Limb (tissue), 2 donors: ENCODE measurements at regions not wholly inside any gene's neighbourhood (a gene's known extent, or its start where the extent isn't known, plus 50 kb on each side); places are given as distances from the start of the nearest gene placed in this dataset.
"Not testable (repeated sequence)": the region's sequence is repeated elsewhere in the genome, so short reads cannot be mapped to it uniquely, and the experiment has no call there.

Experiments
- DNase-seq, 2 donors: peaks; one replicate each; pipeline ENCODE4 v3.0.0-alpha.2; 2016; ENCODE audit errors: extremely low spot score in 2 of 2

DNA sequence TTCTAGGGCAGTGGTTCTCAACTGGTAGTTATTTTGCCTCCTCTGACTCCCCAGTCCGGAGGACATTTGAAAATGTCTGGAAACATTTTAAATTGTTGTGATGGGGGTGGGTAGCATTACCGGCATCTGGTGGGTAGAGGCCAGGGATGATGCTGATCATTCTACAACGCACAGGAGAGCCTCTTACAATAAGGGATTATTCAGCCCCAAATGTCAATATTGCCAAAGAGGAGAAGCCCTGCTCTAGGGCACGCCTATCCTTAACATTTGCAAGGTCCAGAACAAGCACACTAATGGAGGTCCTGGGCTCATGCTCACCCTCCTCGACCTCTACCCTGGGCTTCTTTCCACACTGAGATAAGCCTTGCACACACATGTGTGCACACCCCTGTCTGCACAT is 106.4 kb downstream of the MINAR1 start:
- DNase-seq, result no peak

DNA sequence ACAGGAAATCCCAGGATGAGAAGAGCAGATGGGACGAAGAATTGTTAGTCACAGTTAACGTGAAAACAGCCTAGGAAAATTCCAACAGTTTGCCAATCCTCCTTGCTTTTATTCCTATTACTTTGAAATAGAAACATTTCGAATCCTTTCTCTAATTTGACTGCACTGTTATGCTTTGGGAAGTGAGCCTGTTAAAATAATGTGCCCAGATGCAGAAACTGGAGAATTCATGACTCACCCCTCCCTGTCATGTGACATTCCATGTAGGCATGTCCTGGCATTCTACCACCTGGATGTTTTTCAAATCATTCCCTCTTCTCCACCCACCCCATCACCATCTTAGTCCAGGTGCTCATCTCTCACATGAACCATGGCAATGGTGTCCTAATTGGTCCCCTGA is 107.3 kb downstream of the MINAR1 start:
- no peak for DNase-seq

DNA sequence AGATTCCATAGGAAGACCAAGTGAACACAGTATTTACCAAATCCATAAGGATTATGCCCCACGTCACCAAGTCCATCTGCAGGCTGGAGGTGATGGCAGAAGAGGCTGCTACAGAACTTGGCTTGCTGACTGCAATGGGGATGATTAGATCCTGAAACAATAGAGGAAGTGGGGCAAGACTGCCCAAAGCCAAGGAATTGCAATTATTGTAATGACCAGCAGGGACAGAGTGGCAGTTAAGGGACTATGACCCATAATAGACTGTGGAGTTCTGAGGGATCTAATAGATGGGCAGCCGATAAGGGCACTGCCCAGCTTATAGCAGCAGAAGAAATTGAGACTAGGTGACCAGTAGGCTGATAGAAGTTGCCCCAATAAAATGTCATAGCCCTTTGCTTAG is 108.4 kb downstream of the MINAR1 start:
- DNase-seq, result no peak

DNA sequence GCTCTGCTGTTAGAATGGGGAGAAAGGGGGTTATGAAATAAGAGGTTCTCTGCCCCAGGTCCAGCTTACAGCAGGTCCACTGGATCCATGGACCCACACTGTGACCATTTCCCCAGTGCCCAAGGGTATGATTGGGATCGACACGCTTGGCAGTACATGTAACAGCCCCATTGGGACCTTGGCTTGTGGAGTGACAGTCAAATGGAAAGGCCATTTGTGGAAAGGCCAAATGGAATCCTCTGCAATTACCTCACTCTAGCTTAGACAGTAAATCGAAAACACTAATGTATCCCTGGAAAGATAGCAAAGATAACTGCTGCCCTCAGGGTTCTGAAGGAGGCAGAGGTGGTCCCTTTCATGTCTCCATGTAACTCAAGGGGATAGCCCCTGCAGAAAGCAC is 109.1 kb downstream of the MINAR1 start:
- no peak for DNase-seq

DNA sequence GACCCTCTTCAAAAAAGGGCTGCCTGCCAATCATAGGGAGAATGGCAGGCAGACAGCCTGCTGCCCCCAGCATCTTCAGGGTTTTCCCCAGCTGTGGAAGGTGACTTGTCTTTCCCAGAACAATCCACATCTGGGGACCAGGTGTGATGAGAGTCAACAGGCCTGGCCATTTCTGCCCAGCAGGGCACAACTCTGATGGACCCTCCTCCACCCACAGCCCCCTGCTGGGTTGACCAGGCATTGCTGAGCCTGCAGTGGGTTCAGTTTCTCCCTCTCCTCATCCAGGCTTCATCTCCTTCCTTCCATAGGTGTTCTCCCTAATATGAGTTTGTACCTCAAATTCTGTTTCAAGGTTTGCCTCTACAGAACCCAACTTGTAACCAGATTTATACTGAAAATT is 111.0 kb downstream of the MINAR1 start:
- no peak for DNase-seq

DNA sequence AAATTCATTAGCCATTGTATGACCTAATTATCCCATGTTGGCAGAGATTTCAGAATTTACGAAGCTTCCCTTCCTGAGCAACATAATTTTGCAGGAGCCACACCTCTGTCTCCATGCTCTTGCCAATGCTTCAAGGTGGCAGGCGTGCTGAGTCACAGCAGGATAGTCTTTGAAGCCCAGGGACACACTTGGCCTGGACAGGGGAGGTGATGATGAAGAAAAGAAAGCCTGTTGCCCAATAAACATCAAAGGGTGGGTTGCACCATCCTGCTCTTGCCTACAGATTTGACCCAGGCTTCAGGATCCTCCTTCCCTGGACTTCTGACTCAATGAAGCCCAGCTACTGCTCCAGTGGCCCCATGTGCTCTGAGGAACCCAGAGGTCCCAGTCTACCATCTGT is 117.1 kb downstream of the MINAR1 start:
- no peak for DNase-seq

DNA sequence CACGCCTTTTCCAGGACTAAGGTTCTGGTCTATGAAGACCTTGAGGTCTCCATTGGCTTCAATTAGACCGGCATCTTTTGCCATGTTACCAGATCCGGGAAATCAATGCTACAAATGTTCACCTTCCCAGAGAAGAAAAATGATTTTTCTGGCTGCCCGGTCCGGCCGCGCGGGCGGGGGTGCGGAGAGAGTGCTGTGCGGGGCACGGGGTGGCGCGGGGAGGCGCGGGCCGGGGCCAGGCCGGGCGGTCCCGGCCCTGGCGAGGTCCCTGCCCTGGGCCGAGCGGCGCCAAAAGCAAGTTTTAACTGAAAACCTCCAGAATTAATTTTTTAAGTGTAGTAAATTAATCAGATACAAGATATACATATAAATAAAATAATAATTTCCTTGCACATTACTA is 128.2 kb downstream of the MINAR1 start:
- no peak for DNase-seq

DNA sequence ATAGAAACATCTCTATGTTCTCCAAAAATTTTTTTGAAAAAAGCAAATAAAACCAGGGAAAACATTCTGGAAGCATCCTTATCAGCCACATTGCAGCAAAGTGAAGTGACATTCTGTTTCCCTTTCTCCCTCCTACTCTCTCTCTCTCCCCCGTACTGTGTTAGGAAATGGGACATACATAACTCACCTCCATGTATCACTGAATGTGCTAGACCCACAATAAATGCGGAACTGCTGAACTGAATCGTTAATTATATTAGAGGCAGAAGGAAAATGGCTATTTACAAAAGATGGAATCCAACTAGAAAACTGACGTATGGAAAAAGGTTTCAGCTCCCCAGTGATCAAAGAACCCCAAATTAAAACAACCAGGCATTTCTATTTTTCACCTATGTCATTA is 129.8 kb downstream of the MINAR1 start:
- DNase-seq, result no peak

DNA sequence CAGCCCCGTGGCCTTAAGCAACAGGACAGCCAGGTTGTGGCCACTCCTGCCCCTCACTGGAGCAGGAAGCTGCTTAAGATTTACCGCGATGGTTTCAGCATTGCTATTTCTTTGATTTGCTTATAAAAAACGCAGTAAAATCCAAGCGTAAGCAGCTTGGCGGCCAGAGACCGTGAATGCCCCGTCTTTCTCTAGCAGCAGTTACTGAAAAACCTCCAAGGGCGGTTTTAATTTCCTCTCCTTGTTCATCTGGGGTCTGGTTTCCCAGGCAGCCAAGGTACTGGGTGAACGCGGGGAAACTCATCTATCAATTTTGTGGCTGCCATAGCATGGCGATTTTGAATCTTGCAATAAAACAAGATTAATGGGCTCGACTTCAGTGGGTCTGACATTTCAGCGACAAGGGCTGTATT is 130.3 kb downstream of the MINAR1 start:
- DNase-seq, result peak; percentile 2 to 35

DNA sequence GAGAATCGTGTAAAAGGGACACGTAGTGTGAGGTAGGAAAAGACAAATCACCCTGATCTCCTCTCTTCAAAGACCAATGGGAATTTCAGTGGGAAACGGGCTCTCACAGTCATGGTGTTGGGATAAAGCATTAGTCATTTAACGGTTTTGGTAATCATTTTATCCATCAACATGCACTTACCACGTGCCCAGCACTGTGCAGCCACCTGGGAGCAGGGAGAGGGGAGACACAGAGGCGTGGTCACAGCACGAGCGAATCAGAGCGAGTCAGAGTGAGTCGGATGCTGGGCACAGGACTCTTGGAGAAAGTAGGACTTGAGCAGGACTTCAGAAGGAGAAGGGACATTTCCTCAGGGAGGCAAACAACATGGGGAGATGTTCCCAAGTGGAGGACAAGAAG is 130.8 kb downstream of the MINAR1 start:
- no peak for DNase-seq

DNA sequence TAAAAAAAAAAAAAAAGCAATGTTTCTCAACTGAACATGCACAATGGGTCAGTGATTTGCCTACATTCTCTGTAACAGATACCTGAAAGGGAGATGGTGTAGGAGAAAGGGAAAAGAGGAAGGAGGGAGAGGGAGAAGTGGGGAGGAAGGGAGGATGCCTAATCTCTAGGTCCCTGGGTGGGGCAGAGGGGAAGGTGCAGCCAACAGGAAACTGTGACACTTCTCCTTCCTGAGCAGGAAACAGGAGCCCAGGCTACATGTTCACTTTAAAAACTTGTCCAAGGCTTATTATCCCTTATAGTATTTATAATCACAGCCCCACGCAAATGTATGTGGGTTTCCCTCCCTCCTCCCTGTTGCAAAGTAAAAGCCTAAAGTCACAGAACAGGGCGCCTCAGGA is 137.9 kb downstream of the MINAR1 start:
- no peak for DNase-seq

DNA sequence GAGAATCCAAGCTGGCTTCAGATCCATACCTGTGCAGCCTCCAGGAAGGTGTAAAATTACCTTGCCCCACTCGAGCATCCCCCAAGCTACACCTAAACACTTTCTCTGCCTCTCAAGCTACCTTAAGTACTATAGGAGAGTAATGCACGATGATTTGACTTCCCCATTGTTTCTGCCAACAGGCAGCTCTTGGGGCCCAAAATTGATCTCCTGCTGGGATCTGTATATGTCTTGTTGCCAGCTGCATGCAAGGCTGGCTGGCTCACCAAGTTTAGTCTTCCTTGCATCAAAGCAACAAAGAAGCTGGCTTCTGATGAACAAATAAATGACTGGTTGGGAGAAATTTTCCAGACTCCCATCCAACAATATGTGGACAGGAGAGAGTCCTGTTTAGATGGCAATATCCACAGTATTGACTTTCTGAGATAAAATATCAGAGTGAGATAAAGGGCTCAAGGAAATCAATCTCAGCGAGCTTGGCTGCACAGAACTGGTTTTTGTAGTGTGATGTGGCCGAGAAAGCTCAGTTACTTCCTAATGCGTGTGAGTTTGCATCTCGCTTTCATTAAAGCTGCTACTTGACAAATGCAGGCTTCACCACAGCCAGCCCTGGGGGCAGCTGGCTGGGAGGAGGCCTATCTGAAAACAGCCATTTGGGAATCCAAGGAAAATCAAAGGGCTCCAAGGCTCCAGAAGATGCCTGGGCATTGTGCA is 140.7 kb downstream of the MINAR1 start:
- DNase-seq, result no peak

DNA sequence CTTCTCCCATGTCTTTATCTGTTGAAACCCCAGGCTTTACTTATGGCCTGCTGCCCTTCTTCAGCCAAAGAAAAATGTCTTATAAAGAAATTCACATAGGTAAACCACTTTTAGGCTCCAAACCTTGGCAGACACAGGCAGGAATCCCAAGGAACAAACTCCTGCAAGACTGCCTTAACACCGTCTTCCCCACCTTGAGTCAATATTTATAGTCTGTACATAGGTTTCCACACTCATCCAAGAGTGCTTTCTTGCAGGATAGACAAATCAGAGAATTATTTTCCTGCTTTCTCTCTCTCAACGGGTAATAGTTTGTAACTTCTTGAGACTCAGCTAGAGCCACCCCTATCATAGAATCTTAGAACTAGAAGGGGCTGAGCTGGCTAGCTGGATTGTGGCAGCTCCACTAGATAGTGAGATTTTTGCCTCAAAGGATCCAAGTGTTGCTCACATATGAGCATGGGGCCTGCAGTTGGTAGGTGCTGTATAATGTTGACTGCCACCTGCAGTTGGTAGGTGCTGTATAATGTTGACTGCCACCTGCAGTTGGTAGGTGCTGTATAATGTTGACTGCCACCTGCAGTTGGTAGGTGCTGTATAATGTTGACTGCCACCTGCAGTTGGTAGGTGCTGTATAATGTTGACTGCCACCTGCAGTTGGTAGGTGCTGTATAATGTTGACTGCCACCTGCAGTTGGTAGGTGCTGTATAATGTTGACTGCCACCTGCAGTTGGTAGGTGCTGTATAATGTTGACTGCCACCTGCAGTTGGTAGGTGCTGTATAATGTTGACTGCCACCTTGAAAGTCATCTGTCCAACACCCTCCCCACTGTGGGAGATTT is 142.5 kb downstream of the MINAR1 start:
- DNase-seq, result not testable (repeated sequence)

DNA sequence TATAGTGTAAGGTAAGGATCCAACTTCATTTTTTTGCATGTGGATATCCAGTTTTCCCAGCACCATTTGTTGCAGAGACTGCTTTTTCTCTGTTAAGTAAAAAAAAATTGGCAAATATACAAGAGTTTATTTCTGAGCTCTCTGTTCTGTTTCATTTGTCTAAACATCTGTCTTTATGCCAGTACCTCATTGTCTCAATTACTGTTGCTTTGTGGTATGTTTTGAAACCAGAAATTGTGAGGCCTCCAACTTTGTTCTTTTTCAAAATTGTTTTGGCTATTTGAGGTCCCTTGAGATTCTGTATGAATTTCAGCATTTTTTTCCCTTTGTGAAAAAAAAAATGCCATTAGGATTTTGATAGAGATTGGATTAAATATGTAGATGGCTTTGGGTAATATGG is 150.5 kb downstream of the MINAR1 start:
- DNase-seq, result no peak

DNA sequence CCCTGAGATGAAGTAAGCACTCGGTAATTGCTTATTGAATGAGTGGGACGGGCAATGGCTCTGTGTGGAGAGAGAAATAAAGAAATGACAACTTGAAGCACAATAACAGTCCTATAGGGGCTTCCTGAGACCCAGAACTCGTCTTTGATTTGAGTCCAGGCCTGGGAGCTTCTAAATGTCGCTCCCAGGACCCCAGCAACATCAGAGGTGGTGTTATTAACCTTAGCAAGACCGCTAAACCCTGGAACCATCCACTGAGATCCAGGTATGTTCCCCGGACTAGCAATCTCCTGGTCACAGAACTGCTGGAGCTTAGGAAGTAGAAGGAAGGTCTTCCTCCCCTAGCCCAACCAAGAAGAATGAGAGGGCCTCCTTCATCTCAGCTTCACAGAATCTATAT is 160.0 kb downstream of the MINAR1 start:
- no peak for DNase-seq

DNA sequence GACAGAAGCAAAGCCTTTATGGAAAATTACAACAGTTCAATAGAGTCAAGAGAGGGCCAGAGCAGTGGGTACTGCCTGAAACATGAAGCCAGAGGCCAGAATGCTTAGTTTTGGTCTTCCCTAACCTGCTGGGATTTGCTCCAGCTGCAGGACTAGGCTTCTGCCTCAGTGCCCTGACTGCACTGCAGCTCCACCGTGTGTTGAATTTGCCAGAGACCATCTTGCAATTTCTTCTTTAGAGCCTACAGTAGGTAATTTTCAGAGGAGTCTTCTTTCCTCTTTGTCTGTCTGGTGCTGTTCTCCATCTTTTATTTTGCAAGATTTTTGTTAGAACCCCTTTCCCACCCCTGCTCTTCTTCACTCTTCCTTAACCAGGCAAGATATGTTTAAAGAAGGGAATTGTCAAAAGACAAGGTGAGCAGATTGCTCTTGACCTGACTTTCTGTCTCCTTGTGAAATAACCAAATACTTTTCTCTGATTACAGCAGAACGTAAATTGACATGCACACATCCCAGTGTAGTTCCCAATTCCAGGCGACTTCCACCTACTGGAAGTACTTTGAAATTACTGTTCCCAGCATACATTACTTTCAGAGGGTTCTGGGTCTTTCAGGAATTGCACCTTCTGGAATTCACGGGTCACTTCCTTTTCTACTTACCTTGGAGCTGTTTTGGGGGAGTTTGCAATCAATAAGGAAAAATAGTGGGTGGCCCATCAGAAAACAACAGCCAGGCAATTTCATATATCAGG is 161.2 kb downstream of the MINAR1 start:
- no peak for DNase-seq

DNA sequence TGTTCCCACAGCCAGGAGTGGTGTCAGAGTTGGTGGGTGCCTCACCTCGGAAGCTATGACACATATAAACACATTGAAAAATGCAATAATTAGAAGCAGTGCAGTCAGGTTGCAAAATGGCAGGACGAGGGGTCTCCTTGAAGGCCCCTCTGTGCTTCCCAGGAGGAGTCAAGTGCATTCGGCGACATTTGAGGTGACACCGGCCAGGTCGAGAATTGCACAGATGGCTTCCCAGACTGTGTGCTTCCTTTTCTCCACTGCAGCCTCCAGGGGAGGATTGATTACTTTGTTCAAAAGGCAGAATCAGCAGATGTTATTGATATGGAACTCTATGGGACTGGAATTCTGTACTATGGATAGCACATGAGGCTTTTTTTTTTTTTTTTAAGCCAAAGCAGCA is 163.2 kb downstream of the MINAR1 start:
- DNase-seq, result no peak

DNA sequence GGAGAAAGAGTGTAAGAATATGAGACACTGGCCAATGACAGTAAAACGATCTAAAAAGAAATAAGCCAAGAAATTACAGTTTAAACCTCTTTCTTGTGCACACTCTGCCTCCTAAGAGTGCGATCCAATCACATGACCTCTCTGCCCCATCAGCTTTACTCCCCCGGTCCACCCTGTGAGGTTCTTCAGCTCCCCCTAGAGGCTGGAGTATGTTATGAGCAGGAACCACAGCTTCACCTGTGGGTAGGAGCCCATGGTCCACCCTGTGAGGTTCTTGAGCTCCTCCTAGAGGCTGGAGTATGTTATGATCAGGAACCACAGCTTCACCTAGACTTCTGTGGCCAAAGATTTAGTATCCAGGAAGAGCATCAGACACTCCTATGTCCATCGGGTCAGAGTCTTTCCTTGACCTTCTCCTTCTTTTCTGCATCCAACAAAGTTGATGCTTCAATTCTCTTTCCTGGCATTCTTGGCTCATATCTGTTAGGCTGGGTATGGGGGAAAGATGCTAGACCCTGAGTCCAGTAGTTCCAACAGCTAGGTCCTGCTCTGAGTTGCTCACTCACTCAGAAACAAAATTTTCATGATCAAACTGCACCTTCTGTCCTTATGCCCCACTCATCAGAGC is 164.0 kb downstream of the MINAR1 start:
- peak in 1 of 2 donors; percentile 6 for DNase-seq

DNA sequence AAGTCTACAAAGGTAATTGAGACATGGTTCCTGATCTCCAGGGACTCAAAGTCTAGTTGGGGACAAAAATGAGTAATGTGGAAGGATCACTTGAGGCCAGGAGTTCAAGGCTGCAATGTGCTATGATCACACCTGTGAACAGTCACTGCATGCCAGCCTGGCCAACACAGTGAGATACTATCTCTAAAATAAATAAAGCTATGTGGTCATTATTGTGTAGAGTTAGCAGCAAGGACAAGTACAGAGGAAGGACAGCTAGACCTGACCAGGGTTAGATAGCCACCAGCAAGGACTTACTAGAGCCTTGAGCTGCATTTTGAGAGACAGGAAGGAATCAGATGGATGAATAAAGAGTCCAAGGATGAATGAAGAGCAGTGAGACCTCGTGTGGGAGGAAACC is 166.5 kb downstream of the MINAR1 start:
- no peak for DNase-seq

DNA sequence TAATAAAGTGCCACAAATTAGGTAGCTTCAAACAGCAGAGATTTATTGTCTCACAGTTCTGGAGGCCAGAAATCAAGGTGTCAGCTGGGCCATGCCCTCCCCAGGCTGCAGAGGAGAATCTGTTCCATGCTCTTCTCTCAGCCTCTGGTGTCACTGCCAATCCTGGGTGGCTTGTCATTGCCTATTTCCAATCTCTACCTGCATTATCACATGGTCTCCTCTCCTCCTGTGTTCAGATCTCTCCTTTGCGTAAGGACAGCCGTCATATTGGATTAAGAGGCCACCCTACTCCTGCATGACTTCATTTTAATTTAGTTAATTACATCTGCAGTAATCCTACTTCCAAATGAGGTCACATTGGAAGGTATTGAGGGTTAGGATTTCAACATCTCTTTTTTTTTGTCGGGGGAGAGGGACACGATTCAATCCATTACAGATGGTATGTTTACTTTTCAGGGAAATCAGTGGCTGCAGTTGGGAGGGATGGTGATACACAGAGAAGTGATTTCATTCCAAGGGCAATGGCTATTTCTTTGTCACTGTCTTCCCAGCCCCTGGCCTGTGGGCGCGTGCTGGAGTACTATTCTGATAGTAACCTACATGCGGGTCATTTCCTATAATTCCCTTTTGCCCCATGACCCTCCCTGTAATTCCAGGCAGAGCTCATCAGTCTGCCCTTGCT is 169.4 kb downstream of the MINAR1 start:
- DNase-seq, result no peak

DNA sequence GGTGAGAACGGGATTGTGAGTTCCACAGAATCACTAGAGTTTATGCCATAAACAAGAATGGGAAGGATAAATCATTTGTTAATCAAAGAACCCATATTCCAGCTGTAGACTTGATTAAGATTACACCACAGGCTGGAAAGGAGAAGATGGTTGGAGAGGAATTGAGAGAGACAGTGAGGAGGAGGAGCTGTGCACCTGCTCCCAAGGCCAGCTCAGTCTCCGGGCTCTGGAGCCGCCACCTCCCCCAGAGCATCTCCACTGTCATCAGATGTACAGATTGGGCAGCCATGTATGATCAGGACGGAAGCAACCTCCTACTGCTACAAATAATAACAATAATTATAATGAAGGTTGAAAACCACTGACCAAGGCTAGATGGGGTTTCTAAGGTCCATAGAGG is 170.0 kb downstream of the MINAR1 start:
- no peak for DNase-seq
